HG03520 (cell line): ENCODE measurements at regions not wholly inside any gene's neighbourhood (a gene's known extent, or its start where the extent isn't known, plus 50 kb on each side); places are given as distances from the start of the nearest gene placed in this dataset.

Experiments used
- ATAC-seq: cut with Tn5 transposase; IDR thresholded peaks from one replicate; pipeline ENCODE4 v1.9.1; 2021; ENCODE audit warnings: mild to moderate bottlenecking, moderate library complexity; ENCODE audit not compliant: unreplicated experiment

DNA sequence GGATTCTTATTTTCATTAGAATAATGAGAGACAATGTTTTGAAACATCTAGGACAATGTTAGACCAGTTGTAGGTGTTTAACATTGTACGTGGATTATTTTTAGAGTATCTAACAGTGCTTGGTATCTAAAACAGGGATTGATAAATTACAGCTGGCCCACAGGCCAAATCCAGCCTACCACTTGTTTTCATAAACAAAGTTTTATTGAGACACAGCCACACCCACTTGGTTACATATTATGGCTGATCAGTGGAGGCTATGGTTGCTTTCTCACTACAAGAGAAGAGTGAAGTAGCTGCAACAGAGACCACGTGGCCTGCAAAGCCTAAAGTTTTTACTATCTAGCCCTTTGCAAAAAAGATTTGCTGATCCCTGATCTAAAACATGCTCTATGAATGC is 223.1 kb upstream of the CTNNB1 start:
- ATAC-seq: no peak

DNA sequence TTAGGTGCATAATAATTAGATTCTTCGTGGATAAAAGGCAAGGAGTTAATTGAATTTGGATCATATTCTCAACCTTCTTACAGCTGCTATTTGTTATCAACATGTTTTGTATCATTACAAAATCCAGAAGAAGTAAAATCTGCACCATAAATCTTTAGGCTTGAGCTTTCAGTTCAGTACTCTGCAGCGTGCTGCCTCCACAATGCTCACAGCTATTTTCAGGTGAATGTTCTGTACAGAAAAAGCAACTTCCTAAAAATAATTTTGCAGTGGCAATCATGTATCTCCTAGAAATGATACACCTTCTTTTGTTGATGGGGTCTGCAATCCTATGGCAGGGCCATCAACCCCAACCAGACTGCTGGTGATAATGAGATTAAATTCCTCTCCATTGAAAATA is 220.9 kb upstream of the CTNNB1 start:
- ATAC-seq: no peak

DNA sequence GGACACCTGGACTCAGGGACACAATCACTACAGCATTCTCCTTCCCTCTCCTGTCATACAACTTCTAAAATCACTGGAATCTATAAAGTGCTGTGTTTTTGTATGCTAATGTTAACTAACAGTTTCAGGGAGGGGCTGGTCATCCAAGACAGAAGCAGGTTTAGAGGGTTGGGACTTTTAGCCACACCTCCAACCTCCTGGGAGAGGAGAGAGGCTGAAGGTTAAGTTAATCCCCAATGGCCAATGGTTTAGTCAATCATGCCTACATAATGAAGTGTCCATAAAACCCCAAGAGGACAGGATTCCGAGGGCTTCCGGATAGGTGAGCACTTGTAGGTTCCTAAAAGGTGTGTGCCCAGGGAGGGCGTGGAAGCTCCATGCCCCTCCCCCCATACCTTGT is 219.3 kb upstream of the CTNNB1 start:
- ATAC-seq: no peak

DNA sequence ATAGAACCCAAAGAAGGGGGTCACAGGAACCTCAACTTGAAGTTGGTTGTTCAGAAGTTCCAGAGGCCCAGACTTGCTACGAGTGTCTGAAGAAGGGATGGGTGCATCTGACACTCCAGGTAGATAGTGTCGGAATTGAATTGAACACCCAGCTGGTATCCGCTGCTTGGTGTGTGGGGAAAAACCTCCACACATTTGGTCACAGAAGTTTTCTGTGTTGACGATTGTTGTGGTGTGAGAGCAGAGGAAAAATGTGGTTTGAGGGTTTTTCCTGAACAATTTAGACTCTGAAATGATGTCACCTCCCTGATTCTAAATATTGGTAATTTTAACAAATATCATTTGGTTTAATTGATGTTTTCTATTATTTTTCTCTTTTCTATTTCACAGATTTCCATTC is 218.8 kb upstream of the CTNNB1 start:
- no peak for ATAC-seq

DNA sequence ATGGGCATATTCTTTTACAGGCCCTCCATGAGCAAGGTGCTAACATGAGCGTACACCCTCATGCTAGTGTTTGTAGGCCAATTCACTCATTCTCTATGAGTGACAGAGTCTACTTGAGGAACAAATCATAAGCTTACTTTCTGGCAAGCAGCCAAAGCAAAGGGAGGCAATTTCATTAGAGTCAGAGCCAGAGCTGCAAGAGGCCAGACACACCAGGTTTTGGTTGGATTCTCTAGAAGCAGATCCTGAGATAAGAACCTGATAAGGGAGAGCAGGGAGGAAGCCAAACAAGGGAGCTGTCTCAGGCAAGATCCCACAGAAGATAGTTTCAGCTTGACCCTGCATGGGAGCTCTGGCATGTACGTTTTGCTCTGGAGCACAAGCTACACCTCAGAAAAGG is 214.1 kb upstream of the CTNNB1 start:
- ATAC-seq: no peak

DNA sequence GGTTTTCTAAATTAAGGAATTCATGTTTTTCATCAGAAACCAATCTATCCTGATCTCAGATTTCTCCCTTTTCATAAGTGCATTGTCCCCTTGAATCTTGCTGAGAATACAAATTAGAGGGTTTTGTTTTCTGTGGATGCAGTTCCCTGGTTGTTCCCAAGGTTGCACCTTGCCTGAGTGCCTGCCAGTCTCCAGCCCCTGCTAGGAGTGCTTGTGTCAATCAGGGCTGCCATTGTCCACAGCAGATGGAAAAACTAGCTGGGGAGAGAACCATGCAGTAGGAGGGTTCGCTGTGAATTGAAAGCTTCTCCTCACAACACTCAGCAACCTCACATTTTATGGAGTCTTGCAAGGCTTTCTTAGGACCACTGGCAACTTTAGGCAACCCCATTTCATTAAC is 210.8 kb upstream of the CTNNB1 start:
- ATAC-seq: no peak

DNA sequence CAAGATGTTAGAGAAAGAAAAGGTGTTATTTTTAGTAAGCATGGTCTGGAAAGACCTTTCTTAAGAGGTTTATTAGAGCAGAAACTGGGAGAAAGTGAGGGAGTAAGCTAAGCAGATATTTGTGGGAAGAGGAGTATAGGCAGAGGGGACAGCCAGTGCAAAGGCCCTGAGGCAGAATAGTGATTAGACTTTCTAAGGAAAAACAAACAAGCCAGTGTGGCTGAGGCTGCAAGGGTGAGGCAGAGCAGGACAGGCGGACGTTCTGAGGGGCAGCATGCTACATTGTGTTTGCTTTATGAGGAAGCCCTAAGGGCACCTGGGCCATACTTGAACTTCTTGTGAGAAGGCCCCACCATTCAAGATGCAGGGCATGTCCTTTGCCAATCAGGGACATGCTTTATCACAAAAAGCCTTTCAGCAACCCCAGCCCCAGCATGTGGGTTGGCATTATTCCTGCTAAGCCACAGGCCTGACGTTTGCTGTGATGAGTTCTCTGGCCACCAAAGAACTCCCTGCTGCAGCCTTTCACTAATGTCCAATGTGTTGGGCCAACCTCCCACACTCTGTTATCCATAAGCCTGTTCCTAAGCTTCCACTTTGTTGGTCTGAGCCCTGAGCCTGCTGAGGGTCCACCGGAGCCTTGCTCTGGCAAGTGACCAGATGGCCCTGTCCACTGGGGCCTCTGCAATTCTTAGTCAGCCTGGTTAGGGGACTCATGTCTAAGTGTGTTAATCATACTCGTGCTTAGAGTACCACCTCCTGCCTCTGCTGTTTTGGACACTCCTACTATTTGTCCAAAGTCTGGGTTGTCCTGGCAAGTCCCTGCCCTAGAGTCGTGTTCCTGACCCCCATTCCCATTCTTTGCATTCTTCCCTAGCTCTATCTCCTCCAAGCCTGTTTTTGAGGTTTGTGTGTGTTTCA is 209.9 kb upstream of the CTNNB1 start:
- no peak for ATAC-seq

DNA sequence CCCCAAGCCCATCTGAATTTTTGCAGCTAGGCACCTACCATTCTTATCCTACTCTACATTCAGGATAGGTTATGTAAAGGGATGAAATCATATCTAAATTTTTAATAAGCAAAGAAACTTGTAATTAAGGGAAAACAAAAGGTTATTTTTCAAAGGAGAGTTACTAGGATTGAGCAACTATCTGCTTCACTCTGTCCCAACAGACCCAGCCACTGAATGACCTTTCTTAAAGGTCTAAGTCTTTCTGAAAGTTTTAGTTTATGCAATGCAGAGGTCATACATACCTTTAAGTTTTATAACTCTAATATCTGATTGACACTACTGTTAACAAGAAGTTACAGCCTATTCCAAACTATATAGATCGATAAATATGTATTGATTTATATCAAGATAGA is 209.2 kb upstream of the CTNNB1 start:
- ATAC-seq: no peak

DNA sequence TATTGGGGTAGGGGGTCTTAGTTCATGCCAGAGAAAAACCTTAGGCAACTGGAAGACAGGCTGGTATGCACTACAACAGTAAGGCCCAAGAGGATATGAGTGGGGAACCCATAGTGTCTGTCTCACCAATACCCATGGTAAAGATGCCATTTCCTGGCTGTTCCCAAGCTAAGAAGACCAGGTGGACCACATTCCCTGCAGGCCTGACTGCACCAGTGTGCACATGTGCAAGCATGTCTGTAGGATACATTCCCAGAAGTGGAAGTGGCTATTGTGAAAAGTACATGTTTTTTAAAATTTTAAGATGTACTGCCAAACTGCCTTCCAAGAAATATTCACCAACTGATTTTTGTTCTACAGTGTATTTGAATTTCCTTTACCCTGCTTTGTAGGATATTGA is 207.3 kb upstream of the CTNNB1 start:
- ATAC-seq: no peak

DNA sequence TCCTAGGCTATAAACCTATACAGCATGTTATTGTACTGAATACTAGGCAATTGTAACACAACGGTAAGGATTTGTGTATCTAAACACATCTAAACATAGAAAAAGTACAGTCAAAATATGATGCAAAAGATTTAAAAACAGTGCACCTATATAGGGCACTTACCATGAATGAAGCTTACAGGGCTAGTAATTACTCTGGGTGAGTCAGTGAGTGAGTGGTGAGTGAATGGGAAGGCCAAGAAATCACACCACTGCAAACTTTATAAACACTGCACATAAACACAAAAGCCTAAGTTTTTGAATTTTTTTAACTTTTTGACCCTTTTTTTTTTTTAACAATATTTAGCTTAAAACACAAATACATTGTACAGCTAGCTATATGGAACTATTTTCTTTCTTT is 204.7 kb upstream of the CTNNB1 start:
- no peak for ATAC-seq

DNA sequence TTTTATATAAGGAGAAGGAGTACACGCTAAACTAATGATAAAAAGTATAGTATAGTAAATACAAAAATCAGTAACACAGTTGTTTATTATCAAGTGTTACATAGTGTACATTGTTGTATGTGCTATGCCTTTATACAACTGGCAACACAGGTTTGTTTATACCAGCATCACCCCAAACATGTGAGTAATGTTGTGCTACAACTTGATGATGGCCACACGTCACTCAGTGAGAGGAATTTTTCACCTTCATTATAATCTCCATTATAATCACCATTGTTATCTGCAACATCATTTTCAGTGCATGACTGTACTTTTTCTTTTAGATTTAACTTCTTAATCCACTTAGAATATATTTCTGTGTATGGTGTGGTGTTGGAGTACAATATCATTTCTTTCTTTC is 204.0 kb upstream of the CTNNB1 start:
- ATAC-seq: no peak

DNA sequence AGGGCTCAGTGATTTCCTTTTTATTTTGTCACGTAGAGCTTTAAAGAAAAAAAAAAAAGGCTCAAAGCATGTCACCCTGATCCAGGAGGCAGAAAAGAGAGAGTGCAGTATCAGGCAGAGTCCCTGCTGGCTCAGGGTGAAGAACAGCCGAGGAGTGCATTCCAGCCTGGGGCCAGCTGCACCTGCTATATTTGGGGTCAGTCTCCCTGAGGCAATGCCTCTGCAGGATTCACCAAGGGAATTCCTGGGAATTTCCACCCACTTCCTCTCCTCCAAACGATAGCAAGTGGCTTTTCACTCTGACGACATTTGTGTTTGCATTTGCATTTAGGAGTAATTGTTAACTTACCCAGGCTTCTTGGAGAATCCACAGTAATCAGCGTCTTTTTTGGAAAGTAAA is 202.9 kb upstream of the CTNNB1 start:
- no peak for ATAC-seq

DNA sequence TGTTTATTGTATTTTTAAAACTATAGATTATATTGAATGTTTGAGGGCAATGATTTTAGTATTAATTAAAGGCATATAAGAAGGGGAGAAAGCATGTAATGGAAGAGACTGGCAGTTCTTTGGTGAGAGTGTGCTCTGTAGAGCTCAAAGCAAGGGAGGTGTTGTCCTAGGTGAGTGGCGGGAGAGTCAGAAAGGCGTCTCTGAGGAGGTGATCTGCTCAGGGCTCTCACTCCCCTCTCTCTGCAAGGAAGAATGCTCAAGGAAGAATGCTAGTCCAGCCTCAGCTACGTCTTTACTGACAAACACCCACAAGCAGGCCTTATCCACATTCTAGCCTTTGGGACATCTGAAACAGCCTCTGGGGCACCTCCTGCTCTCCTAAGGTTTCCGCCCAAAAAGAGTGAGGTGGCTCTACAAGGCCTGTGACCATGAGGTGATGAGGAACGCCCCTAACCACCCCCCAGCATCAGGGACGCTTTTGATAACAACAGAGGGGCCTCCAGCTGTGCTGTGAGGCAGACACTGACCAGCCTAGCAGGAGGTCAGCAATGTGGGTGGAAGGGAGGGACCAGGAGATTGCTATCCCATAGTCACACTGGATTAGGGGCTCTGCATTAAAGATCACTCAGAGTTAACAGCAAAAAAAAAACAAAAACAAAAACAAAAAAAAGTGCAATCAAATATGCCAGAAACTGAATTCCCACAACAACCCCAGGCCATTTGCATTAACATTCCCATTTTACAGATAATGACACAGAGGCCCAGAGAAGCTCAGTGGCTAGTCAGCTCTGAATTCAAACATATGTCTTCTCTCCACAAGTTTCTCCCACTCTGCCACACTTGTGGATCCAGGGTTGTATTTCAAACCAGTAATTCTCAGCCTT is 202.2 kb upstream of the CTNNB1 start:
- no peak for ATAC-seq

DNA sequence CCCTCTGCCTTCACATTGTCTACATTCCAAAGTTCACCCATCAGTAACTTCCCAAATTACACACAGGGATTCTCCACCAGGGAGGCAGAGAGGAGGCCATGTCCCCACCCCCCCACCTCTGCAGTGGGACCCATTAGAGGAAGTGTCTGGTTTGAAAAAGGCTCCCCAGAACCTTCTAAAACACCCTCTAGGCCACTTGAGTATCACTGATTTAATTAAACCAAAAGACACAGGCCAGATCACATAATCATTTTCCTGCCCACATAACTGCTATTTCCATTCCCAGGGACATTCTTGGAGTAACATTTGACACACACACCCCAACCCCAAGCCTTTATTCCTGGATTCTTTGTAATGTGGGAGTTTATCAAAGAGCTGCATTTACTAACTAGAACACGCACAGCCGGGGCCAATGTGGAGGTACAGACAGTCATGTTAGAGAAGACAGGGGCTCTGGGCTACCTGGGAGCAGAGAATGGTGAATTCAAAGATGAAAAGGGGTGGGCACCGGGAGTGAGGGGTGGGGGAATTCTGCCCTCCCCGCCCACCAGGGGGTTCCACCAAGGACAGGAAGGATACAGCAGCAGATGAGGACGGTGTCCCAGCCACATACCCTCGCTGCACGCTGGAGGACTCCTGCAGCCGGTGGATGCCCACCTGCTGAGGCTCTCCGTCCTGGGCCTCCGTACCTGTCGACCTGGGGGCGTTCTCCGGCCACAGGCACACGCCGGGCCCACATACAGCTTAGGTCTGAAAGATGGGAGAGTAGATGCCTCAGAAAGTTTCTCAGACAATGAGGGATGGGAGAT is 201.4 kb upstream of the CTNNB1 start:
- no peak for ATAC-seq

DNA sequence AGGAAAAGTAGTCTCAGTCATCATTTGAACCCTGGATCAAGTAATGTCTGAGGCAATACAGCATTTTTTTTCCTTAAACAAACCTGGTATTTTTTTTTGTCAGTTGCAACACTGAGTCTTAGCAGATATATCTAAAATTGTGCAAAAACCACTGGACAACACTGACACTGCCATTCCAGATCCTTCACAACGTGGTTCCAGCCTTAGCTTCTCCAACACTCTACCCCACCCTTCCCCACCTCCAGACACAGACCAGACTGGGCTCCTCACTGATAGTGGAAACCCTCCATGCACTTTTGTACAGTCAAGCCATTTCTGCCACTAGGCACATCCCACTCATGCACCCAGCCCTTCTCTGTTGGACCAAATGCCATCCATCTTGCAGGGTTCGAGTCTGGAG is 199.6 kb upstream of the CTNNB1 start:
- ATAC-seq: no peak

DNA sequence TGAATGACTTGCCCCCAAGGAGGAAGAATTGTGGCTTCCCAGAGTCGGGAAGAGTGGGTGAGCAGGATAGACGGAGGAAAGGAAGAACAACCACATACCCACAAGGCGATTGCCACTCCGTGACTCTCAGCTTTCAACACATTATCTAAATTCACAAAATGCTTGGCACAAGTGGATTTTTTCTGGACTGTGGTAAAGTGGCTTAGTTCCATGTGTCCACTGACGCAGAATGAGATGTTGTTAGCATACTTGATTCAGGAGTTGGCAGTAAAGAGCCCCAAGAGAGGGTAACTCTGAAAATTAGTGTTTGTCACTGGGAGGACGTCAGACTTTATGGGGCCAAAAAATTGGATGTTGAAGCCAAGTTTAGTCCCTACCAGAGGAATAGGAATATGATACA is 198.8 kb upstream of the CTNNB1 start:
- no peak for ATAC-seq

DNA sequence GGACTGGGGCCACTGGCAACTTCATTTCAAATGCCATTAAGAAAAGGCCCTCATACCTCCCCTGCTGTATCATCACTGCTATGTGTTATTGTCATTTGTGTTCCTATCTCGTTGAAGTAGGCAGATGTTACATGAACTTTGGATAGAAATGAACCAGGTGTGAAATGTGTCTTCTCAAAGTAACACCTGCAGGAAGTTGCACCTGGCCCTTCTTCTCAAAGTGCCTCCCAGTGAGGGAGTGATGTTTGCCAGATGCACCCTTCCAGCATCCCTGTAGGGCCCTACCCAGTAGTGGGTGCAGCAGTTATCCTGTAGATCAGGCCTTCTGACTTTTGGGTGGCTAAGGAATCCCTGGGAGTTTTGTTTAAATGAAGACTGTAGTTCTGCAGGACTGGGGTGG is 197.7 kb upstream of the CTNNB1 start:
- ATAC-seq: no peak

DNA sequence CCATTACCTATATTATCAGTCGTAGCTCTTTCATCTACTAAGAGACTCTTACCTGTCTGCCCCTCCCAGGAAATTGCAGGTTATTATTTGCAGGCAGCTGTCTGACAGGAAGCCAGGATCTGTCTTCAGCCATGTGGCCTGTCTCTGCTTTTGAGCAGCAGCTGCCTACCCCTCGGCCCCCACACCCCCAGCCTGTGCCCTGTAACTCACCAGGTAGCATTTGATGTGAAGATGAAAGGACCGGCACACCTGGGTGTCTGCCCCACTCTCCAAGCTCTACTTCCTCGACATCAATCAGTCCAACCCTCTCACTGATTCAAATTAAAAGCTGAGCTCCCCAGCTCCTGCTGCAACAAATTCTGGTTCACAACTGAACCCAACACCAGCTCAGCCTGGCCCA is 197.2 kb upstream of the CTNNB1 start:
- no peak for ATAC-seq

DNA sequence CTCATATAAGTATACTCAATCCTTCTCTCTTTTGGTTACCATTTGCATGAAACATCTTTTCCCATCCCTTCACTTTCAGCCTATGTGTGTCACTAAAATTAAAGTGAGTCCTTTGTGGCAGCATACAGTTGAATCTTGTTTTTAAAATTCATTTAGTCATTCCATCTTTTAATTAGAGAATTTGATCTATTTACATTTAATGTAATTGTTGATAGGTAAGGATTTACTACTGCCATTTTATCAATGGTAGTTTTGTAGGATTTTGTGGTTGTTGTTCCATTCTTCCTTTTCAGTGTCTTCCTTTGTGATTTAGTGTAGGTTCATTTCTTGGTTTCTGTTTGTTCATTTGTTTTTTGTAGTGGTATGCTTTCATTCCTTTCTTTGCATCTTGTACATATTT is 191.9 kb upstream of the CTNNB1 start:
- no peak for ATAC-seq

DNA sequence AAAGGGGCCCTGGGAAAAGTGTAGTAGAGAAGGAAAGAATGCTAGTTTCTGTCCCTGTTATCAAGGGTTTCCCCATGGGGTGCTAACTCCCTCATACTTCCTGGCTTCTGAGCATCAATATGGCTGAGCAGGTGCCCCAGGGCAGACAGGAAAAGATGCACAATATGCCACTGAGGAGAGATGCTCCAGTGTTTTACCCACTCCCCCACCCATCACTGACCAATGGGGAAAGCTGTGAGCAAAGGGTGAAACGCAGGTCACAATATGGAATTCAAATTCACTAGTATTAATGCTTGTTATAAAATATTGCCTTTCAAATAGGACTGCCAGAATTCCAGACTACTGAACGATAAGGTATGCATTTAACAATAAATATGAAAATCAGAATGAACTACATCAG is 187.5 kb upstream of the CTNNB1 start:
- no peak for ATAC-seq

DNA sequence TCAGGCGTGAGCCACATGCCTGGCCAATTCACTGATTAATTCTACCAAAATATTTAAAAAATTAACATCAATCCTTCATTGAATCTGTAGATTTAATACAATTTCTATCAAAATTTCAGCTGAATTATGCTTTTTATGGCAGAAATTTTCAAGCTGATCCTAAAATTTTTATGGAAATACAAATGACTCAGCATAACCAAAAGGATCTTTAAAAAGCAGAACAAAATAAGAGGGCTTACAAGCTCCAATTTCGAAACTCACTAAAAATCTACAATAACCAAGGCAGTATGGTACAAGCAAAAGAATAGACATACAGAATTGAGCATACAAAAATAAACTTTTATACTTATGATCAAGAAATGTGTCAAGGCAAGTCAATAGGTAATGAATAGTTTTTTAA is 180.4 kb upstream of the CTNNB1 start:
- ATAC-seq: no peak
